ENCODE measurements at regions not wholly inside any gene's neighbourhood (a gene's known extent, or its start where the extent isn't known, plus 50 kb on each side); places are given as distances from the start of the nearest gene placed in this dataset.
A peak's percentile ranks its signal among the peaks of the same experiment; 100 is the strongest.

GRCh38 chr10:121690152-121690848 is 92.1 kb upstream of the FGFR2 start:
- WGBS, result 87% methylated on average over 10 of the region's 10 CpGs
- Histone ChIP-seq H3K27ac (ENCODE audit: low read length) (no peak overlapping the region), H3K9me3 (ENCODE audit: control insufficient read depth, low read length) (no peaks in the 10 kb centered on the region), H3K27me3 (ENCODE audit: control insufficient read depth, insufficient read depth) (no peaks in the 10 kb centered on the region), H3K4me1 (ENCODE audit: control insufficient read depth, insufficient read depth, low read length) (no peaks in the 10 kb centered on the region), H3K4me3 (ENCODE audit: low read length) (no peak overlapping the region)
- intact Hi-C loops (cut with DNase I), result no loop called here
- ATAC-seq (no peak), DNase-seq (no peak)

GRCh38 chr10:121687095-121687813 is 89.0 kb upstream of the FGFR2 start:
- Histone ChIP-seq H3K4me1 (ENCODE audit: control insufficient read depth, insufficient read depth, low read length) (no peaks in the 10 kb centered on the region), H3K27ac (ENCODE audit: low read length) (no peak overlapping the region), H3K4me3 (ENCODE audit: low read length) (no peak overlapping the region), H3K9me3 (ENCODE audit: control insufficient read depth, low read length) (no peaks in the 10 kb centered on the region), H3K27me3 (ENCODE audit: control insufficient read depth, insufficient read depth) (no peaks in the 10 kb centered on the region)
- intact Hi-C loops (cut with DNase I), result no loop called here
- ATAC-seq, result peak; percentile 62 to 64
- peak; percentile 44 to 84 (median 79) for DNase-seq
- WGBS, result 57% methylated on average over 11 of the region's 11 CpGs

GRCh38 chr10:121684276-121684675 is 86.0 kb upstream of the FGFR2 start:
- 88% methylated on average over 8 of the region's 8 CpGs for WGBS
- intact Hi-C loops (cut with DNase I), result no loop called here
- no peak overlapping the region for H3K4me3 ChIP-seq (ENCODE audit: low read length)
- no peak for DNase-seq
- no peaks in the 10 kb centered on the region for H3K9me3 ChIP-seq (ENCODE audit: control insufficient read depth, low read length)
- no peak overlapping the region for H3K27ac ChIP-seq (ENCODE audit: low read length)
- no peak for ATAC-seq
- no peaks in the 10 kb centered on the region for H3K4me1 ChIP-seq (ENCODE audit: control insufficient read depth, insufficient read depth, low read length)
- no peaks in the 10 kb centered on the region for H3K27me3 ChIP-seq (ENCODE audit: control insufficient read depth, insufficient read depth)

- DNase-seq, result no peak
- no peak for ATAC-seq
- H3K27me3 ChIP-seq (ENCODE audit: control insufficient read depth, insufficient read depth), result no peaks in the 10 kb centered on the region
- H3K9me3 ChIP-seq (ENCODE audit: control insufficient read depth, low read length), result no peaks in the 10 kb centered on the region
- no peaks in the 10 kb centered on the region for H3K4me1 ChIP-seq (ENCODE audit: control insufficient read depth, insufficient read depth, low read length)
- no peak overlapping the region for H3K4me3 ChIP-seq (ENCODE audit: low read length)
- intact Hi-C loops (cut with DNase I), result no loop called here
- H3K27ac ChIP-seq (ENCODE audit: low read length), result no peak overlapping the region
- WGBS, result 86% methylated on average over 7 of the region's 7 CpGs
Observed at GRCh38 chr10:121683816-121684215, 85.6 kb upstream of the FGFR2 start.

GRCh38 chr10:121683366-121683765 is 85.1 kb upstream of the FGFR2 start:
- ATAC-seq (no peak), DNase-seq (no peak)
- no peak overlapping the region for H3K4me3 ChIP-seq (ENCODE audit: low read length)
- H3K27me3 ChIP-seq (ENCODE audit: control insufficient read depth, insufficient read depth), result no peaks in the 10 kb centered on the region
- H3K9me3 ChIP-seq (ENCODE audit: control insufficient read depth, low read length), result no peaks in the 10 kb centered on the region
- no peaks in the 10 kb centered on the region for H3K4me1 ChIP-seq (ENCODE audit: control insufficient read depth, insufficient read depth, low read length)
- intact Hi-C loops (cut with DNase I), result no loop called here
- no peak overlapping the region for H3K27ac ChIP-seq (ENCODE audit: low read length)
- 91% methylated on average over 5 of the region's 5 CpGs for WGBS

- no peak for ATAC-seq
- intact Hi-C loops (cut with DNase I), result no loop called here
- WGBS, result 72% methylated on average over 24 of the region's 24 CpGs
- DNase-seq, result no peak
- Histone ChIP-seq H3K27me3 (ENCODE audit: control insufficient read depth, insufficient read depth) (no peaks in the 10 kb centered on the region), H3K4me1 (ENCODE audit: control insufficient read depth, insufficient read depth, low read length) (no peaks in the 10 kb centered on the region), H3K9me3 (ENCODE audit: control insufficient read depth, low read length) (no peaks in the 10 kb centered on the region), H3K27ac (ENCODE audit: low read length) (no peak overlapping the region), H3K4me3 (ENCODE audit: low read length) (no peak overlapping the region)
Observed at GRCh38 chr10:121681997-121682687, 83.9 kb upstream of the FGFR2 start.

GRCh38 chr10:121680879-121681655 is 82.8 kb upstream of the FGFR2 start:
- WGBS, result 59% methylated on average over 9 of the region's 9 CpGs
- no peaks in the 10 kb centered on the region for H3K27me3 ChIP-seq (ENCODE audit: control insufficient read depth, insufficient read depth)
- H3K4me1 ChIP-seq (ENCODE audit: control insufficient read depth, insufficient read depth, low read length), result no peaks in the 10 kb centered on the region
- intact Hi-C loops (cut with DNase I), result no loop called here
- DNase-seq, result no peak
- no peaks in the 10 kb centered on the region for H3K9me3 ChIP-seq (ENCODE audit: control insufficient read depth, low read length)
- ATAC-seq, result no peak
- no peak overlapping the region for H3K4me3 ChIP-seq (ENCODE audit: low read length)
- H3K27ac ChIP-seq (ENCODE audit: low read length), result no peak overlapping the region

- H3K27ac ChIP-seq (ENCODE audit: low read length), result no peak overlapping the region
- 84% methylated on average over 4 of the region's 4 CpGs for WGBS
- peaks cover 2% of the 10 kb centered on the region for H3K9me3 ChIP-seq (ENCODE audit: control insufficient read depth, low read length)
- no peak for ATAC-seq
- no peak for DNase-seq
- intact Hi-C loops (cut with DNase I), result no loop called here
- no peaks in the 10 kb centered on the region for H3K27me3 ChIP-seq (ENCODE audit: control insufficient read depth, insufficient read depth)
- no peak overlapping the region for H3K4me3 ChIP-seq (ENCODE audit: low read length)
- H3K4me1 ChIP-seq (ENCODE audit: control insufficient read depth, insufficient read depth, low read length), result no peaks in the 10 kb centered on the region
Observed at GRCh38 chr10:121679916-121680315, 81.7 kb upstream of the FGFR2 start.

- Histone ChIP-seq H3K27me3 (ENCODE audit: control insufficient read depth, insufficient read depth) (no peaks in the 10 kb centered on the region), H3K27ac (ENCODE audit: low read length) (no peak overlapping the region), H3K4me1 (ENCODE audit: control insufficient read depth, insufficient read depth, low read length) (no peaks in the 10 kb centered on the region), H3K4me3 (ENCODE audit: low read length) (no peak overlapping the region), H3K9me3 (ENCODE audit: control insufficient read depth, low read length) (peaks cover 3% of the 10 kb centered on the region)
- intact Hi-C loops (cut with DNase I), result no loop called here
- 98% methylated on average over 2 of the region's 2 CpGs for WGBS
- DNase-seq (no peak), ATAC-seq (no peak)
Observed at GRCh38 chr10:121678631-121679174, 80.5 kb upstream of the FGFR2 start.

- H3K9me3 ChIP-seq (ENCODE audit: control insufficient read depth, low read length), result peaks cover 3% of the 10 kb centered on the region
- ATAC-seq (no peak), DNase-seq (no peak)
- H3K4me1 ChIP-seq (ENCODE audit: control insufficient read depth, insufficient read depth, low read length), result no peaks in the 10 kb centered on the region
- intact Hi-C loops (cut with DNase I), result no loop called here
- no peak overlapping the region for H3K4me3 ChIP-seq (ENCODE audit: low read length)
- H3K27ac ChIP-seq (ENCODE audit: low read length), result no peak overlapping the region
- no peaks in the 10 kb centered on the region for H3K27me3 ChIP-seq (ENCODE audit: control insufficient read depth, insufficient read depth)
Observed at GRCh38 chr10:121677880-121678279, 79.6 kb upstream of the FGFR2 start.

All from right cardiac atrium (tissue), 5 donors.